IMR-90 (cell line): ENCODE measurements at regions not wholly inside any gene's neighbourhood (a gene's known extent, or its start where the extent isn't known, plus 50 kb on each side); places are given as distances from the start of the nearest gene placed in this dataset.

ENCODE experiments used
- ATAC-seq: fragments of 200-7000 bp; cut with Tn5 transposase; 2 replicates; pipeline ENCODE4 v1.9.1; 2020; ENCODE audit warnings: low read depth, mild to moderate bottlenecking, moderate library complexity
- BruUV-seq: library from RNA; stranded (reverse); fragments of 400-500 nt; replicated peaks from 2 replicates; lab custom pipeline; 2021; lab: Mats Ljungman, UMichigan
- CTCF ChIA-PET: fragments of 300-600 bp; formaldehyde crosslinking; extraction: SDS; loops from one replicate; lab custom pipeline; 2021; ENCODE audit warnings: antibody characterized with exemption; lab: Yijun Ruan, JAX
- POLR2A ChIA-PET: fragments of 300-600 bp; sonication (Branson Sonifier 250); formaldehyde crosslinking; loops from one replicate; lab custom pipeline; 2022; ENCODE audit warnings: antibody characterized with exemption; ENCODE audit not compliant: unreplicated experiment; lab: Charles Lee
- DNase-seq: peaks from one replicate; pipeline ENCODE4 v3.0.0; 2013
- H2AFZ ChIP-seq: replicated peaks from 2 replicates; pipeline ENCODE3; 2013; ENCODE audit warnings: low read length, mild to moderate bottlenecking; ENCODE audit not compliant: poor library complexity
- H2AK5ac ChIP-seq: 2 replicates; pipeline ENCODE4 v1.6.1; 2013; ENCODE audit warnings: low read depth, low read length, inconsistent platforms
- H2AK9ac ChIP-seq: replicated peaks from 2 replicates; pipeline ENCODE3; 2013; ENCODE audit warnings: mild to moderate bottlenecking, low read depth, low read length, moderate library complexity; ENCODE audit not compliant: poor library complexity
- H2BK120ac ChIP-seq: 2 replicates; pipeline ENCODE4 v1.6.1; 2013; ENCODE audit warnings: low read depth, low read length, inconsistent platforms
- H2BK15ac ChIP-seq: 3 replicates; pipeline ENCODE4 v1.6.1; 2013; ENCODE audit warnings: low read depth, low read length, inconsistent platforms
- H2BK20ac ChIP-seq: 2 replicates; pipeline ENCODE4 v1.6.1; 2013; ENCODE audit warnings: low read depth, mild to moderate bottlenecking, inconsistent platforms, low read length, moderate library complexity
- H2BK5ac ChIP-seq: 2 replicates; pipeline ENCODE4 v1.6.1; 2013; ENCODE audit warnings: mild to moderate bottlenecking, low read depth, low read length, inconsistent platforms; ENCODE audit not compliant: poor library complexity, severe bottlenecking
- H3K14ac ChIP-seq: replicated peaks from 2 replicates; pipeline ENCODE4 v1.6.1; 2013; ENCODE audit warnings: low read depth, low read length, inconsistent platforms
- H3K18ac ChIP-seq: 2 replicates; pipeline ENCODE4 v1.6.1; 2013; ENCODE audit warnings: low read depth, low read length, control low read depth
- H3K23ac ChIP-seq: 2 replicates; pipeline ENCODE4 v1.6.1; 2013; ENCODE audit warnings: low read depth, low read length, inconsistent platforms
- H3K27ac ChIP-seq: 2 replicates; pipeline ENCODE4 v1.5.1; 2013; ENCODE audit warnings: mild to moderate bottlenecking, control low read depth, low read length; ENCODE audit not compliant: insufficient read depth
- H3K27me3 ChIP-seq: 2 replicates; pipeline ENCODE4 v1.6.1; 2013; ENCODE audit warnings: low read length; ENCODE audit not compliant: control insufficient read depth, insufficient read depth
- H3K36me3 ChIP-seq: 2 replicates; pipeline ENCODE4 v1.6.1; 2013; ENCODE audit warnings: low read length, mixed read lengths; ENCODE audit not compliant: control insufficient read depth, insufficient read depth
- H3K4ac ChIP-seq: 2 replicates; pipeline ENCODE4 v1.6.1; 2013; ENCODE audit warnings: low read depth, low read length, inconsistent platforms
- H3K4me1 ChIP-seq: 2 replicates; pipeline ENCODE4 v1.6.1; 2013; ENCODE audit warnings: low read length, mixed read lengths; ENCODE audit not compliant: control insufficient read depth, insufficient read depth
- H3K4me2 ChIP-seq: 2 replicates; pipeline ENCODE4 v1.6.1; 2013; ENCODE audit warnings: low read depth, mild to moderate bottlenecking, control low read depth, low read length, moderate library complexity
- H3K4me3 ChIP-seq: 2 replicates; pipeline ENCODE4 v1.5.1; 2013; ENCODE audit warnings: low read depth, mild to moderate bottlenecking, control low read depth, low read length, moderate library complexity; ENCODE audit not compliant: insufficient read depth
- H3K56ac ChIP-seq: 2 replicates; pipeline ENCODE4 v1.6.1; 2013; ENCODE audit warnings: low read length, inconsistent platforms; ENCODE audit not compliant: insufficient read depth; ENCODE audit errors: extremely low read depth
- H3K79me1 ChIP-seq, 2 experiments: 2 replicates each; pipeline ENCODE4 v1.6.1; 2013; ENCODE audit warnings: low read length in 2 of 2, inconsistent platforms in 1 of 2, low read depth in 1 of 2
- H3K9ac ChIP-seq: 2 replicates; pipeline ENCODE4 v1.6.1; 2013; ENCODE audit warnings: low read depth, low read length, control low read depth
- H3K9me1 ChIP-seq: 2 replicates; pipeline ENCODE4 v1.6.1; 2013; ENCODE audit warnings: low read length, inconsistent platforms; ENCODE audit not compliant: insufficient read depth
- H3K9me3 ChIP-seq: 2 replicates; pipeline ENCODE4 v1.6.1; 2013; ENCODE audit warnings: low read length; ENCODE audit not compliant: control insufficient read depth, insufficient read depth
- H4K20me1 ChIP-seq: 2 replicates; pipeline ENCODE4 v1.6.1; 2013; ENCODE audit warnings: low read length, inconsistent platforms; ENCODE audit not compliant: insufficient read depth
- H4K5ac ChIP-seq: 2 replicates; pipeline ENCODE4 v1.6.1; 2013; ENCODE audit warnings: mild to moderate bottlenecking, low read depth, low read length, control low read depth
- H4K8ac ChIP-seq, 2 experiments: 2 replicates each; pipeline ENCODE4 v1.6.1; 2013; ENCODE audit warnings: low read depth in 2 of 2, low read length in 2 of 2, control low read depth in 1 of 2, inconsistent platforms in 1 of 2
- H4K91ac ChIP-seq: 2 replicates; pipeline ENCODE4 v1.6.1; 2013; ENCODE audit warnings: low read depth, low read length, inconsistent platforms; ENCODE audit not compliant: insufficient read depth
- BHLHE40 ChIP-seq: fragments of 150-350 bp; IDR thresholded peaks from 2 replicates; pipeline ENCODE4 v1.6.1; 2016; ENCODE audit warnings: mild to moderate bottlenecking, low read depth, low read length
- CEBPB ChIP-seq: IDR thresholded peaks from 2 replicates; pipeline ENCODE4 v1.6.1; 2012; ENCODE audit warnings: low read depth, low read length, improper control_type of control experiment
- FOS ChIP-seq: fragments of 150-350 bp; IDR thresholded peaks from 2 replicates; pipeline ENCODE4 v1.6.1; 2016; ENCODE audit warnings: low read depth, low read length
- MXI1 ChIP-seq: IDR thresholded peaks from 2 replicates; pipeline ENCODE4 v1.6.1; 2012; ENCODE audit warnings: low read depth, mild to moderate bottlenecking, low read length, moderate library complexity, borderline replicate concordance
- NFE2L2 ChIP-seq: fragments of 150-350 bp; IDR thresholded peaks from 2 replicates; pipeline ENCODE4 v1.6.1; 2016; ENCODE audit warnings: low read depth, mild to moderate bottlenecking, low read length
- RCOR1 ChIP-seq: IDR thresholded peaks from 2 replicates; pipeline ENCODE4 v1.6.1; 2012; ENCODE audit warnings: mild to moderate bottlenecking, low read length, improper control_type of control experiment; ENCODE audit not compliant: insufficient replicate concordance
- WGBS, 2 experiments: methylation state at CpG; one replicate each; pipeline versions ENCODE4 v1.1.5 to v1.1.7; 2013; ENCODE audit warnings: missing lambda C conversion rate in 2 of 2; ENCODE audit not compliant: insufficient read length in 1 of 2; ENCODE audit errors: extremely low coverage in 2 of 2; 5-methylcytosine and 5-hydroxymethylcytosine counted together
- dilution Hi-C: fragments of 300-500 bp; cut with HindIII; formaldehyde crosslinking; loops from one replicate; pipeline ENCODE4 v1.14.3; 2018; ENCODE audit warnings: low sequenced_read_pairs; ENCODE audit not compliant: unreplicated experiment
- in situ Hi-C: fragments of 300-500 bp; cut with MboI; formaldehyde crosslinking; loops from 3 replicates; pipeline ENCODE4 v1.14.3; 2019; ENCODE audit warnings: low sequenced_read_pairs, inconsistent platforms, mixed read lengths
- intact Hi-C: fragments of 100-400 bp; cut with micrococcal nuclease; formaldehyde crosslinking; loops from 2 replicates; pipeline ENCODE4 v1.10.0; 2022
- TF ChIP-seq, protein P1 (sequence below): fragments of 150-350 bp; IDR thresholded peaks from 2 replicates; pipeline ENCODE4 v1.6.1; 2017; ENCODE audit warnings: mild to moderate bottlenecking, antibody characterized with exemption, low read length, low read depth
- TF ChIP-seq, protein P2 (sequence below): conservative IDR thresholded peaks from 2 replicates; pipeline ENCODE4 v1.5.1; 2012; ENCODE audit warnings: mild to moderate bottlenecking, low read depth, low read length, improper control_type of control experiment

DNA sequence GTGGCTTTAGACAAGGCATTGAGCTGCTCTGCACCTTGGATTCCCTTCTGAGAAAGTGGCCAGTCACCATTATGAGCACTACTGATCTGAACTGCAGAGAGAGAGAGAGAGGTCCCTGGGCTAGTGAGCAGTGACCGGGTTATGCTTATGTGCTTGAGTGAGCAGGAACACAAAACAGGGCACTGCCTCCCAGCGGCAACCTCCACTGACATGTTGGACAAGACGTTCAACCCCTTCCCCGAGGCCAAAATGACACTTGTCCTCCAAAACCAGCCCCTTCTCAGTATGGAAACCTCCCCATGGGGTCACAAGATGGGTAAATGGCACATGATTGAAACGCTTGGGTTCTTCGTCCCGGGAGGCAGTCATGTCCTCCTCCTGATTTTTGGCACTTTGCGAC is 339.4 kb upstream of the ZMIZ1 start:
- H4K8ac ChIP-seq = no peak overlapping the region
- H2AK5ac ChIP-seq = no peak overlapping the region
- in situ Hi-C loops = no loop called here
- H3K18ac ChIP-seq = no peak overlapping the region
- H3K23ac ChIP-seq = no peak overlapping the region
- H2AFZ ChIP-seq = no peak overlapping the region
- H3K27ac ChIP-seq = no peak overlapping the region
- H3K4me3 ChIP-seq = no peak overlapping the region
- TF ChIP-seq BHLHE40 (no peak), NFE2L2 (no peak), MXI1 (no peak), RCOR1 (no peak), FOS (no peak), CEBPB (no peak)
- TF ChIP-seq, protein P1, sequence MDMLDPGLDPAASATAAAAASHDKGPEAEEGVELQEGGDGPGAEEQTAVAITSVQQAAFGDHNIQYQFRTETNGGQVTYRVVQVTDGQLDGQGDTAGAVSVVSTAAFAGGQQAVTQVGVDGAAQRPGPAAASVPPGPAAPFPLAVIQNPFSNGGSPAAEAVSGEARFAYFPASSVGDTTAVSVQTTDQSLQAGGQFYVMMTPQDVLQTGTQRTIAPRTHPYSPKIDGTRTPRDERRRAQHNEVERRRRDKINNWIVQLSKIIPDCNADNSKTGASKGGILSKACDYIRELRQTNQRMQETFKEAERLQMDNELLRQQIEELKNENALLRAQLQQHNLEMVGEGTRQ = no peak
- TF ChIP-seq, protein P2, sequence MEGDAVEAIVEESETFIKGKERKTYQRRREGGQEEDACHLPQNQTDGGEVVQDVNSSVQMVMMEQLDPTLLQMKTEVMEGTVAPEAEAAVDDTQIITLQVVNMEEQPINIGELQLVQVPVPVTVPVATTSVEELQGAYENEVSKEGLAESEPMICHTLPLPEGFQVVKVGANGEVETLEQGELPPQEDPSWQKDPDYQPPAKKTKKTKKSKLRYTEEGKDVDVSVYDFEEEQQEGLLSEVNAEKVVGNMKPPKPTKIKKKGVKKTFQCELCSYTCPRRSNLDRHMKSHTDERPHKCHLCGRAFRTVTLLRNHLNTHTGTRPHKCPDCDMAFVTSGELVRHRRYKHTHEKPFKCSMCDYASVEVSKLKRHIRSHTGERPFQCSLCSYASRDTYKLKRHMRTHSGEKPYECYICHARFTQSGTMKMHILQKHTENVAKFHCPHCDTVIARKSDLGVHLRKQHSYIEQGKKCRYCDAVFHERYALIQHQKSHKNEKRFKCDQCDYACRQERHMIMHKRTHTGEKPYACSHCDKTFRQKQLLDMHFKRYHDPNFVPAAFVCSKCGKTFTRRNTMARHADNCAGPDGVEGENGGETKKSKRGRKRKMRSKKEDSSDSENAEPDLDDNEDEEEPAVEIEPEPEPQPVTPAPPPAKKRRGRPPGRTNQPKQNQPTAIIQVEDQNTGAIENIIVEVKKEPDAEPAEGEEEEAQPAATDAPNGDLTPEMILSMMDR = no peak
- CTCF ChIA-PET = no interaction called here
- no peak overlapping the region for H4K91ac ChIP-seq
- no peaks in the 10 kb centered on the region for H3K79me1 ChIP-seq
- intact Hi-C loops = no loop called here
- no peak overlapping the region for H2BK15ac ChIP-seq
- no peak overlapping the region for H3K9ac ChIP-seq
- WGBS, 2 experiments = no CpG with 5 or more reads among the region's 8 CpGs
- H3K14ac ChIP-seq = no peak overlapping the region
- peaks cover 77% of the 10 kb centered on the region for H3K27me3 ChIP-seq
- no peak overlapping the region for H3K4ac ChIP-seq
- dilution Hi-C loops = no loop called here
- H3K4me2 ChIP-seq = no peak overlapping the region
- H3K36me3 ChIP-seq = no peaks in the 10 kb centered on the region
- no peaks in the 10 kb centered on the region for H3K4me1 ChIP-seq
- no peak overlapping the region for H2BK120ac ChIP-seq
- POLR2A ChIA-PET = no interaction called here
- H3K9me3 ChIP-seq = no peaks in the 10 kb centered on the region
- H2AK9ac ChIP-seq = no peak overlapping the region
- no peaks in the 10 kb centered on the region for H3K9me1 ChIP-seq
- H2BK5ac ChIP-seq = no peak overlapping the region
- ATAC-seq (no peak), DNase-seq (no peak)
- no peak overlapping the region for H2BK20ac ChIP-seq
- no peaks in the 10 kb centered on the region for H4K20me1 ChIP-seq
- no peak overlapping the region for H4K5ac ChIP-seq
- H3K56ac ChIP-seq = no peak overlapping the region
- BruUV-seq = no TSS peak
